Duodenal mucosa (tissue), 2 donors: ENCODE measurements at regions not wholly inside any gene's neighbourhood (a gene's known extent, or its start where the extent isn't known, plus 50 kb on each side); places are given as distances from the start of the nearest gene placed in this dataset.
"Not testable (repeated sequence)": the region's sequence is repeated elsewhere in the genome, so short reads cannot be mapped to it uniquely, and the experiment has no call there.

Source experiments
- H3K27ac ChIP-seq: one replicate; pipeline ENCODE4 v1.7.0; 2013; ENCODE audit warnings: low read depth, low read length
- H3K27me3 ChIP-seq, 2 donors: one replicate each; pipeline ENCODE4 v1.7.0; 2013; ENCODE audit warnings: low read length in 2 of 2, control low read depth in 1 of 2; ENCODE audit not compliant: insufficient read depth in 2 of 2, control insufficient read depth in 1 of 2
- H3K36me3 ChIP-seq, 2 donors: one replicate each; pipeline ENCODE4 v1.7.0; 2013; ENCODE audit warnings: low read length in 2 of 2, control low read depth in 1 of 2; ENCODE audit not compliant: insufficient read depth in 2 of 2, control insufficient read depth in 1 of 2
- H3K4me1 ChIP-seq, 2 donors: one replicate each; pipeline ENCODE4 v1.7.0; 2013; ENCODE audit warnings: low read length in 2 of 2, control low read depth in 1 of 2; ENCODE audit not compliant: insufficient read depth in 2 of 2, control insufficient read depth in 1 of 2
- H3K4me3 ChIP-seq, 2 donors: one replicate each; pipeline ENCODE4 v1.7.0; 2013; ENCODE audit warnings: low read length in 2 of 2, low read depth in 1 of 2
- H3K9ac ChIP-seq, 2 donors: one replicate each; pipeline ENCODE4 v1.7.0; 2013; ENCODE audit warnings: low read length in 2 of 2, low read depth in 1 of 2
- H3K9me3 ChIP-seq, 2 donors: one replicate each; pipeline ENCODE4 v1.7.0; 2013; ENCODE audit warnings: low read length in 2 of 2, control low read depth in 1 of 2; ENCODE audit not compliant: control insufficient read depth in 1 of 2

- Histone ChIP-seq H3K36me3 (no peaks in the 10 kb centered on the region), H3K4me3 (no peak overlapping the region), H3K27ac (no peak overlapping the region), H3K27me3 (no peaks in the 10 kb centered on the region), H3K9me3 (no peaks in the 10 kb centered on the region), H3K9ac (no peak overlapping the region), H3K4me1 (no peaks in the 10 kb centered on the region)
Measured at GRCh38 chr4:140220058-140220457, 66.1 kb upstream of the MAML3 start.

- no peaks in the 10 kb centered on the region for H3K36me3 ChIP-seq
- no peaks in the 10 kb centered on the region for H3K4me1 ChIP-seq
- H3K27me3 ChIP-seq = no peaks in the 10 kb centered on the region
- no peaks in the 10 kb centered on the region for H3K9me3 ChIP-seq
- H3K9ac ChIP-seq = no peak overlapping the region
- no peak overlapping the region for H3K27ac ChIP-seq
- H3K4me3 ChIP-seq = no peak overlapping the region
Measured at GRCh38 chr4:140219567-140219966, 65.6 kb upstream of the MAML3 start.

GRCh38 chr4:140219070-140219469 is 65.1 kb upstream of the MAML3 start:
- H3K9me3 ChIP-seq, H3K27me3 ChIP-seq, H3K4me3 ChIP-seq, H3K9ac ChIP-seq, H3K4me1 ChIP-seq, H3K27ac ChIP-seq, H3K36me3 ChIP-seq: not testable (repeated sequence)

- Histone ChIP-seq H3K4me3 (peak overlapping the region in 1 of 2 donors; percentile 7), H3K36me3 (no peaks in the 10 kb centered on the region), H3K9ac (peak overlapping the region in 1 of 2 donors; percentile 29), H3K27ac (peak overlapping the region; percentile 60), H3K9me3 (no peaks in the 10 kb centered on the region), H3K27me3 (no peaks in the 10 kb centered on the region), H3K4me1 (peaks cover 14 to 30% of the 10 kb centered on the region in 2 donors)
Measured at GRCh38 chr4:140213749-140214148, 59.8 kb upstream of the MAML3 start.

- Histone ChIP-seq H3K4me3 (peak overlapping the region; percentile 7 to 45), H3K36me3 (no peaks in the 10 kb centered on the region), H3K27me3 (no peaks in the 10 kb centered on the region), H3K27ac (peak overlapping the region; percentile 54), H3K9ac (peak overlapping the region in 1 of 2 donors; percentile 60), H3K4me1 (peaks cover 14 to 30% of the 10 kb centered on the region in 2 donors), H3K9me3 (no peaks in the 10 kb centered on the region)
Measured at GRCh38 chr4:140213116-140213515, 59.1 kb upstream of the MAML3 start.

- H3K27ac ChIP-seq = peak overlapping the region; percentile 54
- peak overlapping the region; percentile 7 to 45 for H3K4me3 ChIP-seq
- no peaks in the 10 kb centered on the region for H3K36me3 ChIP-seq
- H3K27me3 ChIP-seq = no peaks in the 10 kb centered on the region
- H3K9me3 ChIP-seq = no peaks in the 10 kb centered on the region
- peak overlapping the region in 1 of 2 donors; percentile 60 for H3K9ac ChIP-seq
- peaks cover 14 to 30% of the 10 kb centered on the region in 2 donors for H3K4me1 ChIP-seq
Measured at GRCh38 chr4:140212646-140213045, 58.7 kb upstream of the MAML3 start.

- H3K9me3 ChIP-seq = no peaks in the 10 kb centered on the region
- H3K4me3 ChIP-seq = no peak overlapping the region
- no peaks in the 10 kb centered on the region for H3K36me3 ChIP-seq
- H3K4me1 ChIP-seq = peaks cover 14 to 30% of the 10 kb centered on the region in 2 donors
- no peaks in the 10 kb centered on the region for H3K27me3 ChIP-seq
- no peak overlapping the region for H3K27ac ChIP-seq
- no peak overlapping the region for H3K9ac ChIP-seq
Measured at GRCh38 chr4:140212194-140212593, 58.2 kb upstream of the MAML3 start.

- H3K4me3 ChIP-seq = no peak overlapping the region
- no peaks in the 10 kb centered on the region for H3K27me3 ChIP-seq
- no peak overlapping the region for H3K27ac ChIP-seq
- H3K36me3 ChIP-seq = no peaks in the 10 kb centered on the region
- H3K9me3 ChIP-seq = no peaks in the 10 kb centered on the region
- H3K4me1 ChIP-seq = peaks cover 14 to 30% of the 10 kb centered on the region in 2 donors
- no peak overlapping the region for H3K9ac ChIP-seq
Measured at GRCh38 chr4:140211693-140212092, 57.7 kb upstream of the MAML3 start.

- no peaks in the 10 kb centered on the region for H3K27me3 ChIP-seq
- H3K27ac ChIP-seq = no peak overlapping the region
- no peak overlapping the region for H3K9ac ChIP-seq
- no peaks in the 10 kb centered on the region for H3K9me3 ChIP-seq
- H3K4me3 ChIP-seq = no peak overlapping the region
- H3K4me1 ChIP-seq = peaks cover 14 to 30% of the 10 kb centered on the region in 2 donors
- no peaks in the 10 kb centered on the region for H3K36me3 ChIP-seq
Measured at GRCh38 chr4:140211161-140211560, 57.2 kb upstream of the MAML3 start.

- Histone ChIP-seq H3K4me1 (peaks cover 14 to 25% of the 10 kb centered on the region in 2 donors), H3K9ac (no peak overlapping the region), H3K27ac (no peak overlapping the region), H3K36me3 (no peaks in the 10 kb centered on the region), H3K27me3 (no peaks in the 10 kb centered on the region), H3K4me3 (no peak overlapping the region), H3K9me3 (no peaks in the 10 kb centered on the region)
Measured at GRCh38 chr4:140208921-140209320, 54.9 kb upstream of the MAML3 start.
